ENCODE measurements at regions not wholly inside any gene's neighbourhood (a gene's known extent, or its start where the extent isn't known, plus 50 kb on each side); places are given as distances from the start of the nearest gene placed in this dataset.

GRCh38 chr14:97413966-97414717 is 617.0 kb downstream of the VRK1 start:
- TF ChIP-seq ZFX (IDR thresholded peaks at IDR 0.05; ENCODE audit: borderline replicate concordance) (no peak), CTCF (IDR thresholded peaks at IDR 0.05) (no peak)
- no peak overlapping the region for H3K27ac ChIP-seq

DNA sequence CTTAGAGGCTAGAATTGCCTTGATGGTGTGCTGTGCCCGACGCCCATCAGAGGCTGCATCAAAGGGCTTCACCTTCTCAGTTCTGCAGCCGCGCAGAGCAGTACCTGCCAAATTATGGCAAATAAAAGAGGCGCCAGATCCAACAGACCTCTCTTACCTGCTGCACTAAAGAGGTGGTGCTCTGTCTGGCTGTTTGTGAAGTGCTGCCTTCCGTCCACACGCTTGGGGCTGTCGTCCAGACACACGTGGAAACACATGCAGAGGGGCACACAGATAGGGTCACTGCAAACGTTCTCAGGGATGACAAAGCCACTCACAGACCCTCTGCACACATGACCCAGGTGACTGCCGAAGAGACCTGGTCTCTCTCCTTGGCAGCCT is 617.5 kb downstream of the VRK1 start:
- no peak for TF ChIP-seq ZFX (IDR thresholded peaks at IDR 0.05; ENCODE audit: borderline replicate concordance)
- no peak for TF ChIP-seq CTCF (IDR thresholded peaks at IDR 0.05)
- H3K27ac ChIP-seq: no peak overlapping the region

- no peak for TF ChIP-seq CTCF (IDR thresholded peaks at IDR 0.05)
- no peak for TF ChIP-seq ZFX (IDR thresholded peaks at IDR 0.05; ENCODE audit: borderline replicate concordance)
- no peak overlapping the region for H3K27ac ChIP-seq
Measured at GRCh38 chr14:97415907-97416306, 618.7 kb downstream of the VRK1 start.

DNA sequence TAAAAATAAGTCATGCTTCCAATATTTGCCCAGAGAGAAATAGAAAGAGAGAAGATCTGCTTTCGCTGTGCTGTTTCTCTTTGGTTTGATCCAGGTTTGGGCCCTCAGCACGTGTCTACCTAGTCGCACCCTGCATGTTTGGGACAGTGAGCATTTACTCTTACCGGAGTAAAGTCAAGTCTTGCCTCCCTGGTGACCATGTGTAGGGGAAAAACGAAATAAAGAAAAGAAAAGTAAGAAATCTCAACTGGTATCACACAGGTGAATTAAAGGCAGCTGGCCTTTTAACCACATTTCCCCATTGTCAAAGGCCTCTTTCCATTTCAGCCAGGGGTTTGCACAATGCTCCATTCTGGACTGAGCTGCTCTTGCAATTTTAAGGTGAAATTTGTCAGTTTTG is 619.4 kb downstream of the VRK1 start:
- H3K27ac ChIP-seq: no peak overlapping the region
- TF ChIP-seq ZFX (IDR thresholded peaks at IDR 0.05; ENCODE audit: borderline replicate concordance) (no peak), CTCF (IDR thresholded peaks at IDR 0.05) (no peak)

GRCh38 chr14:97417331-97417730 is 620.1 kb downstream of the VRK1 start:
- TF ChIP-seq CTCF (IDR thresholded peaks at IDR 0.05) (no peak), ZFX (IDR thresholded peaks at IDR 0.05; ENCODE audit: borderline replicate concordance) (no peak)
- H3K27ac ChIP-seq: no peak overlapping the region

GRCh38 chr14:97420211-97420610 is 623.0 kb downstream of the VRK1 start:
- TF ChIP-seq CTCF (IDR thresholded peaks at IDR 0.05) (no peak), ZFX (IDR thresholded peaks at IDR 0.05; ENCODE audit: borderline replicate concordance) (no peak)
- no peak overlapping the region for H3K27ac ChIP-seq

GRCh38 chr14:97426776-97427175 is 629.6 kb downstream of the VRK1 start:
- no peak overlapping the region for H3K27ac ChIP-seq
- TF ChIP-seq ZFX (IDR thresholded peaks at IDR 0.05; ENCODE audit: borderline replicate concordance) (no peak), CTCF (IDR thresholded peaks at IDR 0.05) (no peak)
